HG02943 (cell line): ENCODE measurements at regions not wholly inside any gene's neighbourhood (a gene's known extent, or its start where the extent isn't known, plus 50 kb on each side); places are given as distances from the start of the nearest gene placed in this dataset.

Experiments used
- ATAC-seq: cut with Tn5 transposase; IDR thresholded peaks from one replicate; pipeline ENCODE4 v1.9.1; 2021; ENCODE audit warnings: mild to moderate bottlenecking, low read depth, moderate library complexity; ENCODE audit not compliant: unreplicated experiment

- ATAC-seq: no peak
These were observed 220.1 kb upstream of the EYS start for GRCh38 chr6:65927141-65927540.

- no peak for ATAC-seq
These were observed 217.4 kb upstream of the EYS start for GRCh38 chr6:65924411-65924810.

- no peak for ATAC-seq
These were observed 215.0 kb upstream of the EYS start for GRCh38 chr6:65922049-65922448.

- ATAC-seq: no peak
These were observed 201.0 kb upstream of the EYS start for GRCh38 chr6:65908065-65908464.

GRCh38 chr6:65903992-65904391 is 197.0 kb upstream of the EYS start:
- no peak for ATAC-seq

- ATAC-seq: no peak
These were observed 193.9 kb upstream of the EYS start for GRCh38 chr6:65900928-65901327.

GRCh38 chr6:65896140-65896539 is 189.1 kb upstream of the EYS start:
- ATAC-seq: no peak

GRCh38 chr6:65876668-65877067 is 169.6 kb upstream of the EYS start:
- no peak for ATAC-seq

GRCh38 chr6:65852369-65852852 is 145.4 kb upstream of the EYS start:
- ATAC-seq: no peak

- no peak for ATAC-seq
These were observed 123.1 kb upstream of the EYS start for GRCh38 chr6:65830151-65830550.

- no peak for ATAC-seq
These were observed 112.1 kb upstream of the EYS start for GRCh38 chr6:65819152-65819551.

GRCh38 chr6:65818576-65818975 is 111.5 kb upstream of the EYS start:
- no peak for ATAC-seq

- ATAC-seq: no peak
These were observed 110.0 kb upstream of the EYS start for GRCh38 chr6:65816991-65817390.

GRCh38 chr6:65814071-65814470 is 107.0 kb upstream of the EYS start:
- ATAC-seq: no peak

GRCh38 chr6:65803186-65803585 is 96.2 kb upstream of the EYS start:
- no peak for ATAC-seq

- ATAC-seq: no peak
These were observed 92.4 kb upstream of the EYS start for GRCh38 chr6:65799389-65799788.

GRCh38 chr6:65798280-65799014 is 91.4 kb upstream of the EYS start:
- no peak for ATAC-seq

GRCh38 chr6:65790666-65791065 is 83.6 kb upstream of the EYS start:
- no peak for ATAC-seq

GRCh38 chr6:65787787-65788186 is 80.8 kb upstream of the EYS start:
- ATAC-seq: no peak

GRCh38 chr6:65786815-65787214 is 79.8 kb upstream of the EYS start:
- ATAC-seq: no peak

GRCh38 chr6:65780691-65781090 is 73.7 kb upstream of the EYS start:
- ATAC-seq: no peak

GRCh38 chr6:65776332-65776731 is 69.3 kb upstream of the EYS start:
- no peak for ATAC-seq

- ATAC-seq: no peak
These were observed 64.9 kb upstream of the EYS start for GRCh38 chr6:65771946-65772345.
